ENCODE measurements at regions not wholly inside any gene's neighbourhood (a gene's known extent, or its start where the extent isn't known, plus 50 kb on each side); places are given as distances from the start of the nearest gene placed in this dataset.

DNA sequence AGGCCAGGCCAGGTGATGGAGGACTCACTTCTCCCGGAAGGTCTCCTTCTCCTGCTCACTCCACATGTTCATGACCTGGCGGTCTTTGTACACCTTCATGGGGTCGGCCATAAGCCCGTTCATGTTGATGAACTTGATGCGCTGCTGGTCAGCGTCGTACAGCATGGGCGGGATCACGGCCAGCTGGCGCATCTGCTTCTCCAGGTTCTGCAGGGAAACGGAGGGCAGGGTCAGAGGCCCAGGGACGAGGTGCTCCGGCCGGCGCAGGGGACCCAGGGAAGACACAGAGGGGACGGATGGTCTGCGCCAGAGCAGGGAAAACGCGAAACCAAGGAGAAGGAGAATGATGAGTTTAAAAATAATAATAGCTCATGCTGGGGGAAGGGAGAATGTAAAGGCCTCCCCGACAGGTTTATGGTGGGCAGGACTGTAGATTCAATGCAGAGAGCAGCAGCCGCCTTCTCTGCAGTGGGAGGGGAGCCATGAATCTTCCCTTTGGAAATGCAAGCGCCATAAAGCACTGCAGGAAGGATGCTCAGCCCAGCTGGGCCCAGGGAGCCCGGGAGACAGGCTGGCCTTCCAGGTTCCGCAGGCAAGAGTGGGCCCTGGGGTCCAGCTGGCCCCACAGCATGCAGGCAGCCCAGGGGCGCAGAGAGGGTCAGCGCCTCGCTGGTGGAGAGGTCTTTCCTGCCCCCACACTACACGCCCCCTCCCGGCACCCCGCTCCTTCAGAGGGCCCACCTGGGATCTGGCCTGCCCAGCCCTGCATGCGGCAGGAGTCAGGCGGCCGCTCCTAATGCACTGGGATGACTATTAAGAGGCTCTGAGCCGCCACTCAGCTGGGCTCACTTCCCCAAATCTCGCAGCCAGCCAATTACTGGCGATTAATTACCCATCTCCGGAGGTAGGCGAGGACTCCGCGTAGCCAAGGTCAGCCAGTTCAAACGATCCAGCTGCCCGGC is 132.0 kb downstream of the RFLNA start:
- peaks cover 11% of the 10 kb centered on the region for H3K36me3 Mint-ChIP-seq (ENCODE audit: low read depth)
- peaks cover 2% of the 10 kb centered on the region for H3K27me3 Mint-ChIP-seq (ENCODE audit: low read depth)
- peaks cover 35% of the 10 kb centered on the region for H3K4me1 Mint-ChIP-seq
- TF ChIP-seq, protein P1, sequence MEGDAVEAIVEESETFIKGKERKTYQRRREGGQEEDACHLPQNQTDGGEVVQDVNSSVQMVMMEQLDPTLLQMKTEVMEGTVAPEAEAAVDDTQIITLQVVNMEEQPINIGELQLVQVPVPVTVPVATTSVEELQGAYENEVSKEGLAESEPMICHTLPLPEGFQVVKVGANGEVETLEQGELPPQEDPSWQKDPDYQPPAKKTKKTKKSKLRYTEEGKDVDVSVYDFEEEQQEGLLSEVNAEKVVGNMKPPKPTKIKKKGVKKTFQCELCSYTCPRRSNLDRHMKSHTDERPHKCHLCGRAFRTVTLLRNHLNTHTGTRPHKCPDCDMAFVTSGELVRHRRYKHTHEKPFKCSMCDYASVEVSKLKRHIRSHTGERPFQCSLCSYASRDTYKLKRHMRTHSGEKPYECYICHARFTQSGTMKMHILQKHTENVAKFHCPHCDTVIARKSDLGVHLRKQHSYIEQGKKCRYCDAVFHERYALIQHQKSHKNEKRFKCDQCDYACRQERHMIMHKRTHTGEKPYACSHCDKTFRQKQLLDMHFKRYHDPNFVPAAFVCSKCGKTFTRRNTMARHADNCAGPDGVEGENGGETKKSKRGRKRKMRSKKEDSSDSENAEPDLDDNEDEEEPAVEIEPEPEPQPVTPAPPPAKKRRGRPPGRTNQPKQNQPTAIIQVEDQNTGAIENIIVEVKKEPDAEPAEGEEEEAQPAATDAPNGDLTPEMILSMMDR (conservative IDR thresholded peaks at IDR 0.05) = no peak
- no peak for DNase-seq (ENCODE audit: low read depth, low spot score)
- H3K4me3 Mint-ChIP-seq = no peak overlapping the region
- H3K9me3 Mint-ChIP-seq = no peaks in the 10 kb centered on the region
- peak overlapping the region; percentile 67 for H3K27ac Mint-ChIP-seq (ENCODE audit: unreplicated experiment)

DNA sequence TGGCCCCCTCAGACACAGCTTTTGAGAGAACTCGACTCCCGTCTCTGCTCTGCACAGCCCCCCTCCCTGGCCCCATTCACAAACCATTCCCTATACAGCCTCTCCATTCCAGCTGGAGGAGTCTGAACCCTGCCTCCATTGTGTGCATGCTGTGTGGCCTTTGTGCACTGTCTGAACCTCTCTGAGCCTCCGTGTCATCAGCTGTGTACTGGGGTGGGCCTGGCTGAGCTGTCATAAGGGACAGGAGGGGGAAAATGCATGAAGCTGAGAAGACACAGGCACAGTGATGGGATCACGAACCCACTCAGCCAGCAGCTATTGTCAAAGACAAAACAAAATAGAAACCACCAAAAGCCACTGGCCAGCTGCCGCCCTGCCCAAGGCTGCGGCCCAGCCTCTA is 130.8 kb downstream of the RFLNA start:
- H3K9me3 Mint-ChIP-seq = no peaks in the 10 kb centered on the region
- H3K27ac Mint-ChIP-seq (ENCODE audit: unreplicated experiment) = peak overlapping the region; percentile 81
- TF ChIP-seq, protein P1 (conservative IDR thresholded peaks at IDR 0.05) = no peak
- H3K27me3 Mint-ChIP-seq (ENCODE audit: low read depth) = no peaks in the 10 kb centered on the region
- H3K36me3 Mint-ChIP-seq (ENCODE audit: low read depth) = peaks cover 5% of the 10 kb centered on the region
- H3K4me1 Mint-ChIP-seq = peaks cover 29% of the 10 kb centered on the region
- H3K4me3 Mint-ChIP-seq = no peak overlapping the region
- no peak for DNase-seq (ENCODE audit: low read depth, low spot score)

DNA sequence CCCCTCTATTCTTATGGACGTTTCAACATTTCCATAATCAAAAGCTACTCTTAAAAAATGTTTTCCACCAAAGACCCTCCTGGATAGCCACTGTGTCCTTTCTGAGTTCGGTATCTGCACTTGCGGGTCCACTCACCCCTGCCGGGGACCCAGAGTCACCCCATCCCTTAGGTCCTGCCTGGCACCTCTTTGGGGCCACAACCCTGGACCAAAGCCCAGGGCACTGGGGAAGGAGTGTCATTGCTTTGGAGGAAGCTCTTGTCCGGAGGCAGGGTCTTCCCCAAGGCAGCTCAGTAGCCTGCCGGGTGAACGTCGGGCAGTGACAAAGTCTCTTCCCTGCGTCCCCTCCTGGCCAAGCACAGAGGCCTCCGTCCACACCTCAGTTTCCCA is 129.6 kb downstream of the RFLNA start:
- TF ChIP-seq, protein P1 (conservative IDR thresholded peaks at IDR 0.05) = no peak
- no peaks in the 10 kb centered on the region for H3K27me3 Mint-ChIP-seq (ENCODE audit: low read depth)
- DNase-seq (ENCODE audit: low read depth, low spot score) = no peak
- H3K36me3 Mint-ChIP-seq (ENCODE audit: low read depth) = peaks cover 12% of the 10 kb centered on the region
- no peak overlapping the region for H3K27ac Mint-ChIP-seq (ENCODE audit: unreplicated experiment)
- H3K4me1 Mint-ChIP-seq = peaks cover 29% of the 10 kb centered on the region
- H3K4me3 Mint-ChIP-seq = no peak overlapping the region
- H3K9me3 Mint-ChIP-seq = no peaks in the 10 kb centered on the region

DNA sequence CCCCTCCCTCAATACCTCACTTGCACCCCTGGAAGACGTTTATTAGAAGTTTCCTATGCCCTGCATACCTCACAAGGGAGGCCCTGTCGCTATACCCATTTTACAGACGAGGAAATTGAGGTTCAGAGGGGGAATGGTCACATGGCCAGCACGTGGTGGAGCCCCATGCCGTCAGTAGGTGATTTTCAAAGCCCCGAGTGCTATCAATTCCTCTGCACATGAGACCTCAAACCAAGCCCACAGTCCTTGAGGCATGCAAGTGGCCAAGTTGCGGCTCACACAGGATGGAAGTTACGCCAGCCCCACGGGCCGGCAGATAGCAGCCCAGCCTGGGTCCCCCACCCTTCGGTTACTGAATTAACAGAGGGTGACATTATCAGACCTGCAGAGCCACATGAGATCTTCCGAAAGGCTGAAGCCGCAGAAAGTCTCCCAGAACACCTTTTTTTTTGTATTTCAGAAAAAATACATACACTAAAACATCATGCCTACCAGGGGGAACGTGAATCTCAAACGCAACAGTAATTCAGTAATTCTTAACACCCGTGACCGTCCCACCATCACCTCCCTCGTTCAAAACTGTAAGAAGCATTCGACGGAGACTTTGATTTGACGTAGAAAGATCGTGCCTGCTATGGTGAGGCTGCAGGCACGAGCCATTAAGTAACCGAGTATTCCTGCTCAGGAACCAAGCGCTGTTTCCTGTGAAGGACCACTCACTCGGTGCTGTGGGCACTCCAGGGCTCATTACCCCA is 129.0 kb downstream of the RFLNA start:
- Mint-ChIP-seq H3K27ac (ENCODE audit: unreplicated experiment) (no peak overlapping the region), H3K9me3 (no peaks in the 10 kb centered on the region), H3K4me1 (peaks cover 29% of the 10 kb centered on the region), H3K4me3 (no peak overlapping the region), H3K27me3 (ENCODE audit: low read depth) (no peaks in the 10 kb centered on the region), H3K36me3 (ENCODE audit: low read depth) (peaks cover 18% of the 10 kb centered on the region)
- TF ChIP-seq, protein P1 (conservative IDR thresholded peaks at IDR 0.05) = no peak
- no peak for DNase-seq (ENCODE audit: low read depth, low spot score)

DNA sequence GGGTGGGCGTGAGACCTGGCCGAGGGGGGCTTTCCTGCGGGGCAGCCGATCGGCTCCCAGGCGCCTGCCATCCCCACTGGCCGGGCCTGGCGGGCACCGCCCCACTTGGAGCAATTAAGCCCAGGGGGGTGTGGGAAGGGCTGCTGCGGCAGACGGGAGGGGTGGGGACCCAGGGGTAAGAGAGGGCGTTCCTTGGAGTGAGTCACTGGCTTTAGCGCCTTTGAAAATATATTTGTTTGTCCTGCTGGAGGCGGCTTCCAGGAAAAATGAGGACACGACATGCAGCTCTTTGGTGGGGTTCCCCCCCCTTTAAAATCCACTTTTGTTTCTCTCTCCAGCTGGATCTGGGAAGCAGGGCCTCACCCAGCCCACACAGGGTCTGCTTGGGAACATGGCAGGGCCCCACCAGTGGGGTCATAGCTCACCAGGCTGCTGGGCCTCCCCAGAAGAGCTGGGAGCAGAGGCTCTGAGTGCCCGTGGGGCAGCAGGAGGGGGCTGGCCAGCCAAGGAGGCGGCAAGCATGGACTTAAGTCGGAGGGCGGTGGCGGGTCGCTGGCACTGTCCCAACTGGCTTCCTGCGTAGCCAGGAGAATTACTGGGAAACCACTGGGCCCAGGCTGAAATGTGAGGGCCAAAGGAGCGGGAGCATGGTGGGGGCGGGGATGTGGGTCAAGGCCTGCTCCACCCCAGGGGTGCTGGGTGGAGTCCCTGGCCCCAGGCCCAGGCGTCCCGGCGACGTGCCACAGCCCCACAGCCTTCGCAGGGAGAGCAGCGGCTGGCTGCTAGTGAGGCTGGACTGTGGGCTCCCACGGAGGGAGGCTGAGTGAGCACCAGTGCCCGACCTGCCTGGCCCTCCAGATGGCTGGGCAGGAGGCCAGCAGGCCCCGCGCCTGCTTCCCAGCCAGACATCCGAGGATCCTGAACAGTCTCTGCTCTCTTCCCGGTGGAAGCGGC is 128.0 kb downstream of the RFLNA start:
- TF ChIP-seq, protein P1 (conservative IDR thresholded peaks at IDR 0.05) = no peak
- Mint-ChIP-seq H3K4me1 (peaks cover 20% of the 10 kb centered on the region), H3K4me3 (no peak overlapping the region), H3K9me3 (no peaks in the 10 kb centered on the region), H3K27me3 (ENCODE audit: low read depth) (no peaks in the 10 kb centered on the region), H3K27ac (ENCODE audit: unreplicated experiment) (no peak overlapping the region), H3K36me3 (ENCODE audit: low read depth) (peaks cover 19% of the 10 kb centered on the region)
- no peak for DNase-seq (ENCODE audit: low read depth, low spot score)

All from neural crest cell (in vitro differentiated cells).